ENCODE measurements at regions not wholly inside any gene's neighbourhood (a gene's known extent, or its start where the extent isn't known, plus 50 kb on each side); places are given as distances from the start of the nearest gene placed in this dataset.
"Not testable (repeated sequence)": the region's sequence is repeated elsewhere in the genome, so short reads cannot be mapped to it uniquely, and the experiment has no call there.

DNA sequence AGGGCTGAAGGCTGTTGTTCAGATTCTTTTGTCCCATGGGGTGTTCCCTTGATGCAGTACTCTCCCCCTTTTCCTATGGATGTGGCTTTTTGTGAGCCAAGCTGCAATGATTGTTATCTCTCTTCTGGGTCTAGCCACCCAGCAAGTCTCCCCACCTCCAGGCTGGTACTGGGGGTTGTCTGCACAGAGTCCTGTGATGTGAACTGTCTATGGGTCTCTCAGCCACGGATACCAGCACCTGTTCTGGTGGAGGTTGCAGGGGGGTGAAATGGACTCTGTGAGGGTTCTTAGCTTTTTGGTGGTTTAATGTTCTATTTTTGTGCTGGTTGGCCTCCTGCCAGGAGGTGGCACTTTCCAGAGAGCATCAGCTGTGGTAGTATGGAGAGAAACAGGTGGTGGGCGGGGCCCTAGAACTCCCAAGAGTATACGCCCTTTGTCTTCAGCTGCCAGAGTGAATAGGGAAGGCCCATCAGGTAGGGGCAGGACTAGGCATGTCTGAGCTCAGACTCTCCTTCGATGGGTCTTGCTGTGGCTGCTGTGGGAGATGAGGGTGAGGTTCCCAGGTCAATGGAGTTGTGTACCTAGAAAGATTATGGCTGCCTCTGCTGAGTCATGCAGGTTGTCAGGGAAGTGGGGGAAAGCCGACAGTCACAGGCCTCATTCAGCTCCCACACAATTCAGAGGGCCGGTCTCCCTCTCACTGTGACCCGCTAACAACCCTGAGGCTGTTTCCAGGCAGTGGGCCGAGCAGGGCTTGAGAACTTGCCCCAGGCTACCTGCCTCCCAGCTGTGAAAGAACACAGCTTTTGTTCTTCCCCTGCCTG is 87.4 kb downstream of the DLEU7 start:
- not testable (repeated sequence) for TF ChIP-seq EP300, POLR2A (IDR thresholded peaks at IDR 0.05)

All from ovary (tissue), 1 donor.